Small intestine (tissue), 7 donors: ENCODE measurements at regions not wholly inside any gene's neighbourhood (a gene's known extent, or its start where the extent isn't known, plus 50 kb on each side); places are given as distances from the start of the nearest gene placed in this dataset.

ENCODE experiments used
- DNase-seq, 2 donors: peaks; one replicate each; pipeline versions ENCODE4 v3.0.0 to v3.0.0-alpha.2; 2013
- FAIRE-seq: peaks from 2 replicates; lab custom pipeline; 2012; peaks lifted over from hg19 to GRCh38; lab: Jason Lieb, UNC
- H3K27ac ChIP-seq, 3 donors: one replicate each; pipeline ENCODE4 v1.5.1; 2013; ENCODE audit warnings: low read length in 2 of 3, mild to moderate bottlenecking in 2 of 3, control low read depth in 1 of 3, inconsistent platforms in 1 of 3, low read depth in 1 of 3, moderate library complexity in 1 of 3
- H3K27me3 ChIP-seq, 3 donors: one replicate each; pipeline ENCODE4 v1.6.1; 2013; ENCODE audit warnings: low read length in 3 of 3, inconsistent platforms in 1 of 3; ENCODE audit not compliant: control insufficient read depth in 3 of 3, insufficient read depth in 3 of 3
- H3K36me3 ChIP-seq, 3 donors: one replicate each; pipeline ENCODE4 v1.6.1; 2013; ENCODE audit warnings: low read length in 3 of 3, inconsistent platforms in 1 of 3, low read depth in 1 of 3, mild to moderate bottlenecking in 1 of 3, moderate library complexity in 1 of 3; ENCODE audit not compliant: control insufficient read depth in 3 of 3, insufficient read depth in 2 of 3
- H3K4me1 ChIP-seq, 3 donors: one replicate each; pipeline ENCODE4 v1.6.1; 2013; ENCODE audit warnings: low read length in 2 of 3, inconsistent platforms in 1 of 3, low read depth in 1 of 3, mild to moderate bottlenecking in 1 of 3, moderate library complexity in 1 of 3; ENCODE audit not compliant: control insufficient read depth in 3 of 3, insufficient read depth in 2 of 3
- H3K4me3 ChIP-seq, 3 donors: one replicate each; pipeline ENCODE4 v1.5.1; 2013; ENCODE audit warnings: low read length in 3 of 3, control low read depth in 1 of 3, inconsistent platforms in 1 of 3, low read depth in 1 of 3, mild to moderate bottlenecking in 1 of 3, moderate library complexity in 1 of 3
- H3K9me3 ChIP-seq, 2 donors: one replicate each; pipeline ENCODE4 v1.6.1; 2013; ENCODE audit warnings: low read depth in 1 of 2, low read length in 1 of 2; ENCODE audit not compliant: control insufficient read depth in 2 of 2, insufficient read depth in 1 of 2
- WGBS, 3 donors: extraction: QIAGEN DNeasy Blood & Tissue Kit; methylation state at CpG; one replicate each; pipeline ENCODE4 v1.1.7; 2013; 5-methylcytosine and 5-hydroxymethylcytosine counted together
- donor health status: healthy with polysubstance abuse.
- donor health status: control.
- donor health status: control.
- donor health status: Bipolar disorder and iron deficiency.
- donor health status: healthy.

DNA sequence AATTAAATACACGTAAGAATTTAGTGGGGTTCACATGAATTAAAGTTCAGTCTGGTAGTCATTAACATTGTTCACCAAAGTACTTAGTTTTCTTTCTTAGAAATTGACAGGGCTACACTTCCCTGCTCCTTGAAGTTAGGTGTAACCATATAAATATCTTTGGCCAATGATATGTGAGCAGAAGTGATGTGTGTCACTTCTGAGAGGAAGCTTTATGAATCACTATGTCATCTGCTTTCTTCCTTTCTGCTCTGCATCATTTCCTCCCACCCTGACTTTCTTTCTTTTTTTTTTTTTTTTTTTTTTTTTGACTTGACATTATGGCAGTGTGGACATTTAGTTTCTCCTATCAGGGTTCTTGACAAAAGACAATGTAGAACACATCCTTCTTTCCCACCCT is 156.2 kb upstream of the COL8A1 start:
- Histone ChIP-seq H3K4me1 (no peaks in the 10 kb centered on the region), H3K27ac (no peak overlapping the region), H3K9me3 (peaks cover 0 to 10% of the 10 kb centered on the region in 2 donors), H3K4me3 (no peak overlapping the region), H3K36me3 (no peaks in the 10 kb centered on the region), H3K27me3 (no peaks in the 10 kb centered on the region)
- no peak for FAIRE-seq
- DNase-seq = no peak
- WGBS, 3 donors = 79 to 89% (median 84%) methylated on average over 1 of the region's 1 CpG

DNA sequence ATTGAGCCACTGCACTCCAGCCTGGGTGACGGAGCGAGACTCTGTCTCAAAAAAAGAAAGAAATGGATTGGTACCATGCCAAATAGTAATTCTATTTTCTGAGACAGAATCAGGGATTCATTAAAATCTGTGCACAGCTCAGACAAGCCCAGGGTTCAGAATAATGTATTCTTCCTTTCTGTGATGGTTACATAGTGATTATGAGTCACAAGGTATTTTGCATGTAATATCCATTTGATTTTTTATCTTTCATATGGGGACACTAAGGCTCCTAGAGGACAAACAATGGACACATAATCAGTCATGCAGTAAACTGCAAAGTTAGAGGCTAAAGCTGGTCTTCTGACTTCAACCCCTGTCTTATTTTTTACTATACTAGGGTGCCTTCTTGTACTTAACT is 156.8 kb upstream of the COL8A1 start:
- H3K36me3 ChIP-seq = no peaks in the 10 kb centered on the region
- DNase-seq (no peak), FAIRE-seq (no peak)
- peaks cover 0 to 4% of the 10 kb centered on the region in 2 donors for H3K9me3 ChIP-seq
- H3K27ac ChIP-seq = no peak overlapping the region
- no peaks in the 10 kb centered on the region for H3K27me3 ChIP-seq
- WGBS, 3 donors = 39 to 91% (median 68%) methylated on average over 2 of the region's 2 CpGs
- no peak overlapping the region for H3K4me3 ChIP-seq
- no peaks in the 10 kb centered on the region for H3K4me1 ChIP-seq

DNA sequence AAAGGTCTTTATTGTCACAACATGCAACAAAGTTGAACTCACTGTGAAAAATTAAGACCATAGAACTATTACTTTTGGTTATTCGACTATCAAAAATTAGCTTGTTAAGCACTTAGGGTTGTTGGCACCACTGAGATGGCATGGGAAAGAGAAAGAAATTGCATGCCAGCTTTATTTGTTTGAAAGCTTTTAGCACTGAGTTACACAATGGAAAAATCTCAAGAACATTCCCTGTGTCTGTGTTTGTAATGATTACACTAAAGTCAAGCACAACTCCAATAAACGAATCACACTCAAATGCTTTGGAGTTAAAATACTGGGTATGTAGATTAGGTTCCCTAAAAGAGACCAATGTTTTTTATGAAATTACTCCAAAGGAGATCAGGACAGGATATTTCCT is 158.6 kb upstream of the COL8A1 start:
- WGBS, 3 donors = 79 to 88% (median 80%) methylated on average over 2 of the region's 2 CpGs
- no peaks in the 10 kb centered on the region for H3K4me1 ChIP-seq
- H3K27ac ChIP-seq = no peak overlapping the region
- no peaks in the 10 kb centered on the region for H3K9me3 ChIP-seq
- no peak for DNase-seq
- H3K36me3 ChIP-seq = no peaks in the 10 kb centered on the region
- FAIRE-seq = no peak
- H3K27me3 ChIP-seq = no peaks in the 10 kb centered on the region
- no peak overlapping the region for H3K4me3 ChIP-seq

DNA sequence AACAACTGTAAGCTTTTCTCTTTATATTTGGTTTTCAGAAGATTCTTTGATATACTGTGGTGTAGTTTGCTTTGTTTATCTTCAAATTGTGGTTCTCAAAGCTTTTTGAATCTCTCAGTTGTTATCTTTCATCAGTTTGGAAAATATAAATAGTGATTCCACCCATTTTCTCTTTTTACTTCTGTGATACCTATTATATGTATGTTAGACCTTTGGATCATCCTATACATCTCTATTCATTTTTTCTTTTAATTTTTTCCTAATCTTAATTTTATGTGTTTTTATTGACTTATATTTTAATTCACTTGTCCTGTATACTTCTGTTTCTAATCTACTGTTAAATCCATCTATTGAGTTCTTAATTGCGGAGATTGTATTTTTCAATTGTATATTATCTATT is 160.7 kb upstream of the COL8A1 start:
- Histone ChIP-seq H3K9me3 (no peaks in the 10 kb centered on the region), H3K4me1 (no peaks in the 10 kb centered on the region), H3K27ac (no peak overlapping the region), H3K27me3 (no peaks in the 10 kb centered on the region), H3K4me3 (no peak overlapping the region), H3K36me3 (no peaks in the 10 kb centered on the region)
- WGBS, 3 donors = 95 to 97% (median 95%) methylated on average over 1 of the region's 1 CpG
- DNase-seq (no peak), FAIRE-seq (peak; percentile 88)

DNA sequence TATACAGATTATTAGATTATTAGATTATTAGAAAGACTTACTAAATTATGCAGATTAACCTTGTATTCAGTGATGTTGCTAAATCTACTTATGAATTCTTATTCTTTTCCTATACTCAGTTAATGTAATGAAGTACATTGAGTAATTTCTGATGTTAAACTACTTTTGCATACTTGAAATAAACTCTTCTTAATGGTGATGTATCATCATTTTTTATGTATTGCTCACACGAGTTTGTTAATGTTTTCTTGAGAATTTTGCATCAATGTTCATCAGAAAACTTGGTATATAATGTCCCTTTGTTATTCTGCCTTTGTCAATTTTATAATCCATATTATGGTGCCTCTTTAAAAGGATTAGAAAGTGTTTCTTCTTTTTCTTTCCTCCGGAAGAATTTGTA is 163.2 kb upstream of the COL8A1 start:
- H3K27ac ChIP-seq = no peak overlapping the region
- H3K27me3 ChIP-seq = no peaks in the 10 kb centered on the region
- H3K4me3 ChIP-seq = no peak overlapping the region
- no peaks in the 10 kb centered on the region for H3K4me1 ChIP-seq
- FAIRE-seq (no peak), DNase-seq (no peak)
- no peaks in the 10 kb centered on the region for H3K36me3 ChIP-seq
- WGBS, 3 donors = 51 to 58% (median 55%) methylated on average over 2 of the region's 2 CpGs
- no peaks in the 10 kb centered on the region for H3K9me3 ChIP-seq

DNA sequence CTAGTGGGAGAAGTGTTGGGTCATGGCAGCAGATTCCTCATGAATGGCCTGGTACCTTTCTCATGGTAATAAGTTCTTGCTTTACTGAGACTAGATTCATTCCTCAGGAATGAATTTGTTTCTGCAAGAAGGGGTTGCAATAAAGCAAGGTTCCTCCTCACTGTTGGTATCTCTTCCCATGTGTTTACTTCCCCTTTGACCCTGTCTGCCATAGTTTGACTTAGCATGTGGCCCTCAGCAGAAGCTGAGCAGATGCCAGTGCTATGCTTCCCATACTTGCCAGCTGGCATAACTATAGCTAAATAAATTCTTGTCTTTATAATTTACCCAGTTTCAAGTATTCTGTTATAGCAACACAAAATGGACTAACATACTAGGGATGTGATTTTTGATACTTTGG is 163.6 kb upstream of the COL8A1 start:
- Histone ChIP-seq H3K27me3 (no peaks in the 10 kb centered on the region), H3K4me3 (no peak overlapping the region), H3K36me3 (no peaks in the 10 kb centered on the region), H3K4me1 (no peaks in the 10 kb centered on the region), H3K27ac (no peak overlapping the region), H3K9me3 (no peaks in the 10 kb centered on the region)
- DNase-seq (no peak), FAIRE-seq (no peak)

DNA sequence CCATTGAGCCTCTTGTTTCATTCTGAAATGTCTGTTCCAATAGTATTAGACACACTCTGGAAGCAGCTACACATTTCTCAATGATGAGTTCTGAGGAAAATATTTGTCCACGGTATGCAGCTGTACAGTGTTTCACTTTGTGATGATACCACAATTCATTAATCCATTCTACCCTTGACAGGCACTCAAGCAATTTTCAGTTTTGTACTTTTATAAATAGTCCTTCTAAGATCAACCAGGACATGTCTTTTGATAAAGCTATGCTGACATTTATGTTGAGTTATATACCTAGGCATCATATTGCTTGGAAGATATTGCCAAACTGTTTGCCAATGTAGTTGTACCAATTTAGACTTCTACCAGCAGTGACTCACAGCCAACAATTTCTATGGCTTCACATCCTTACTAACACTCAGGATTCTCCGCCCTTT is 165.1 kb upstream of the COL8A1 start:
- Histone ChIP-seq H3K4me3 (no peak overlapping the region), H3K9me3 (no peaks in the 10 kb centered on the region), H3K36me3 (no peaks in the 10 kb centered on the region), H3K4me1 (no peaks in the 10 kb centered on the region), H3K27me3 (no peaks in the 10 kb centered on the region), H3K27ac (no peak overlapping the region)
- no peak for FAIRE-seq
- no peak for DNase-seq
- WGBS, 3 donors = 77 to 84% (median 79%) methylated on average over 2 of the region's 2 CpGs

DNA sequence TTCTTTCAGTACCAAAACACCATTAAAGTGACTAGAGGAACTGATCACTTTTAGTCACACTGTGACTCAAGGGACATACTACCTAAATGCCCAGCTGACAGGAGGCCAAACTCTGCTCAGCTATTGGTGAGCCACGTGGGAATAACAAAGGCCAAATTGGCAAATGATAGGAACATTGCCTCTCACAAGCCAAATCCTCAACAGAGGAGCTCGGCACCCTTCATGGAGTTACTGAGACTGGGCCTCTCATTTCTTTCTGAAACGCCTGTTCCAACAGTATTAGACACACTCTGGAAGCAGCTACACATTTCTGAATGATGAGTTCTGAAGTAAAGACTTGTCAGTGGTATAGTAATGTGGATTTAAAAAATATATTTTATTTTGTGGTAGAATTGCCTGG is 166.0 kb upstream of the COL8A1 start:
- FAIRE-seq = no peak
- 50 to 63% (median 53%) methylated on average over 3 of the region's 3 CpGs for whole genome bisulfite sequencing, 3 donors
- no peaks in the 10 kb centered on the region for H3K36me3 ChIP-seq

More for the DNA sequence above, 166.0 kb upstream of the COL8A1 start:
- Histone ChIP-seq H3K27ac (no peak overlapping the region), H3K4me3 (no peak overlapping the region), H3K27me3 (no peaks in the 10 kb centered on the region), H3K4me1 (no peaks in the 10 kb centered on the region), H3K9me3 (no peaks in the 10 kb centered on the region)
- no peak for DNase-seq
